DND-41 (cell line): ENCODE measurements at regions not wholly inside any gene's neighbourhood (a gene's known extent, or its start where the extent isn't known, plus 50 kb on each side); places are given as distances from the start of the nearest gene placed in this dataset.

Experiments used
- ATAC-seq: fragments of 200-7000 bp; cut with Tn5 transposase; 3 replicates; pipeline ENCODE4 v1.9.1; 2021; ENCODE audit warnings: low read depth; ENCODE audit not compliant: insufficient read depth
- DNase-seq: peaks from one replicate; pipeline ENCODE4 v3.0.0-alpha.2; 2020
- H2AFZ ChIP-seq: 2 replicates; pipeline ENCODE4 v1.6.0; 2012; ENCODE audit warnings: low read depth, low read length
- H3K27ac ChIP-seq: 2 replicates; pipeline ENCODE4 v1.5.1; 2012; ENCODE audit warnings: low read length, inconsistent platforms
- H3K27me3 ChIP-seq: fragments of 200-600 bp; sonication (generic); 2 replicates; pipeline ENCODE4 v1.6.0; 2012; ENCODE audit warnings: low read length, mild to moderate bottlenecking, inconsistent platforms; ENCODE audit not compliant: insufficient read depth, poor library complexity
- H3K36me3 ChIP-seq: 2 replicates; pipeline ENCODE4 v1.5.1; 2012; ENCODE audit warnings: low read length, inconsistent platforms; ENCODE audit not compliant: insufficient read depth
- H3K4me1 ChIP-seq: 2 replicates; pipeline ENCODE4 v1.5.1; 2012; ENCODE audit warnings: mild to moderate bottlenecking, low read length; ENCODE audit not compliant: insufficient read depth
- H3K4me2 ChIP-seq: 2 replicates; pipeline ENCODE4 v1.6.0; 2012; ENCODE audit warnings: mild to moderate bottlenecking, moderate library complexity, low read length, inconsistent platforms; ENCODE audit not compliant: insufficient read depth
- H3K4me3 ChIP-seq, 2 experiments: fragments of 200-600 bp in 1 of 2; shearing (Covaris generic) in 1 of 2; 2 replicates each; pipeline ENCODE4 v1.5.1; 2012 to 2016; ENCODE audit warnings: inconsistent platforms in 2 of 2, low read length in 2 of 2, mild to moderate bottlenecking in 2 of 2, low read depth in 1 of 2, moderate library complexity in 1 of 2
- H3K79me2 ChIP-seq: 2 replicates; pipeline ENCODE4 v1.6.0; 2012; ENCODE audit warnings: low read length, inconsistent platforms; ENCODE audit not compliant: insufficient read depth
- H3K9ac ChIP-seq: 2 replicates; pipeline ENCODE4 v1.6.0; 2012; ENCODE audit warnings: low read depth, mild to moderate bottlenecking, inconsistent platforms, low read length, moderate library complexity
- H3K9me3 ChIP-seq: 2 replicates; pipeline ENCODE4 v1.5.1; 2012; ENCODE audit warnings: low read length, moderate library complexity, mild to moderate bottlenecking, inconsistent platforms; ENCODE audit not compliant: insufficient read depth, severe bottlenecking
- H4K20me1 ChIP-seq: 2 replicates; pipeline ENCODE4 v1.6.0; 2012; ENCODE audit warnings: low read length; ENCODE audit not compliant: insufficient read depth
- EZH2 ChIP-seq: IDR thresholded peaks from 3 replicates; pipeline ENCODE4 v1.6.1; 2012; ENCODE audit warnings: borderline replicate concordance, low read depth, mild to moderate bottlenecking, moderate library complexity, low read length, inconsistent platforms; ENCODE audit not compliant: severe bottlenecking
- TF ChIP-seq, protein P1 (sequence below): IDR thresholded peaks from 2 replicates; pipeline ENCODE4 v1.5.1; 2012; ENCODE audit warnings: borderline replicate concordance, low read length, moderate library complexity, mild to moderate bottlenecking; ENCODE audit not compliant: poor library complexity, severe bottlenecking; ENCODE audit errors: extremely low read depth

DNA sequence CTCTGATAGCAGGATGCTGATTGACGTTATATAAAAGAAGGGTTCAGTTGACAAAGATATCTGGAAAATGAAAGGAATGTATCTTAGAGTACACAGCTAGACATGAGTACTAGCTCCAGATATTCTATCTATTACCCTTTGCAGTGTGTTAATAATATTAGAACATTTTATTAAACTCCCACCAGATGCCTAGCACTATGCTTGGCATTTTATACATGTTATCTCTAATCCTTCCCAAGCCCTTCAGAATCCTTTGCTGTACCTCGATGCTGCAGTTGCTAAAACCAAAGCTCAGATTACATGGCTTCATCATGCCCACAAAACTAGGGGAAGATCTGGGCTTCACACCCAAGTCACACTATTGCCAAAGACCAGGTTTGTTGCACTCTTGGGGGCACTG, 350.1 kb upstream of the AZI2 start:
- no peak for ATAC-seq

DNA sequence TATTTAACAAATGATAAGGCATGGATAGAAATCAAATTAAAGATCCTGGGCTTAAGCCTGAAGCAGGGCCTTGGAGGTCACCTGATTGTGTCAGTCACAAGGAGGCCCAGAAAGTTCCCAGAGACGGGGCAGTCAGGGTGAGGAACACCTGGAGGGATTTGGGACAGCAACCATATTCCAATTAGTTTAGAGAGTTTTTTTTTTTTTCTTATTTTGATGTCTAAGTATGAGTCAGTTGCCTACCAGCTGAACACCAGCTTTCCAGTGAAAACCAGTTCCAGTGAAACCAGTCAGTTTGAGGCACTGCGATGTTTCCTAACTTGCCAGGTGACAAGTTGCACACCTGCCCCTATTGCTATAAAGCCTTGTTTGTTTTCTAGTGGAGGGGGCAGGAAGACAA, 350.7 kb upstream of the AZI2 start:
- Histone ChIP-seq H3K9ac (no peak overlapping the region), H4K20me1 (no peaks in the 10 kb centered on the region), H3K4me2 (no peak overlapping the region), H3K27me3 (no peaks in the 10 kb centered on the region), H3K4me3 (no peak overlapping the region), H3K36me3 (no peaks in the 10 kb centered on the region), H3K9me3 (no peaks in the 10 kb centered on the region), H3K79me2 (no peaks in the 10 kb centered on the region), H2AFZ (no peak overlapping the region), H3K4me1 (no peaks in the 10 kb centered on the region), H3K27ac (no peak overlapping the region)
- TF ChIP-seq EZH2 = no peak
- TF ChIP-seq, protein P1, sequence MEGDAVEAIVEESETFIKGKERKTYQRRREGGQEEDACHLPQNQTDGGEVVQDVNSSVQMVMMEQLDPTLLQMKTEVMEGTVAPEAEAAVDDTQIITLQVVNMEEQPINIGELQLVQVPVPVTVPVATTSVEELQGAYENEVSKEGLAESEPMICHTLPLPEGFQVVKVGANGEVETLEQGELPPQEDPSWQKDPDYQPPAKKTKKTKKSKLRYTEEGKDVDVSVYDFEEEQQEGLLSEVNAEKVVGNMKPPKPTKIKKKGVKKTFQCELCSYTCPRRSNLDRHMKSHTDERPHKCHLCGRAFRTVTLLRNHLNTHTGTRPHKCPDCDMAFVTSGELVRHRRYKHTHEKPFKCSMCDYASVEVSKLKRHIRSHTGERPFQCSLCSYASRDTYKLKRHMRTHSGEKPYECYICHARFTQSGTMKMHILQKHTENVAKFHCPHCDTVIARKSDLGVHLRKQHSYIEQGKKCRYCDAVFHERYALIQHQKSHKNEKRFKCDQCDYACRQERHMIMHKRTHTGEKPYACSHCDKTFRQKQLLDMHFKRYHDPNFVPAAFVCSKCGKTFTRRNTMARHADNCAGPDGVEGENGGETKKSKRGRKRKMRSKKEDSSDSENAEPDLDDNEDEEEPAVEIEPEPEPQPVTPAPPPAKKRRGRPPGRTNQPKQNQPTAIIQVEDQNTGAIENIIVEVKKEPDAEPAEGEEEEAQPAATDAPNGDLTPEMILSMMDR = no peak
- DNase-seq (no peak), ATAC-seq (no peak)

More for the DNA sequence above, 350.1 kb upstream of the AZI2 start:
- no peaks in the 10 kb centered on the region for H3K4me1 ChIP-seq
- no peak for DNase-seq
- H3K27ac ChIP-seq = no peak overlapping the region
- H2AFZ ChIP-seq = no peak overlapping the region
- H3K36me3 ChIP-seq = no peaks in the 10 kb centered on the region
- no peak overlapping the region for H3K4me2 ChIP-seq
- H3K27me3 ChIP-seq = no peaks in the 10 kb centered on the region
- H3K4me3 ChIP-seq = no peak overlapping the region
- TF ChIP-seq, protein P1 = no peak
- no peak for TF ChIP-seq EZH2
- H3K79me2 ChIP-seq = no peaks in the 10 kb centered on the region
- no peaks in the 10 kb centered on the region for H3K9me3 ChIP-seq
- H4K20me1 ChIP-seq = no peaks in the 10 kb centered on the region
- H3K9ac ChIP-seq = no peak overlapping the region

DNA sequence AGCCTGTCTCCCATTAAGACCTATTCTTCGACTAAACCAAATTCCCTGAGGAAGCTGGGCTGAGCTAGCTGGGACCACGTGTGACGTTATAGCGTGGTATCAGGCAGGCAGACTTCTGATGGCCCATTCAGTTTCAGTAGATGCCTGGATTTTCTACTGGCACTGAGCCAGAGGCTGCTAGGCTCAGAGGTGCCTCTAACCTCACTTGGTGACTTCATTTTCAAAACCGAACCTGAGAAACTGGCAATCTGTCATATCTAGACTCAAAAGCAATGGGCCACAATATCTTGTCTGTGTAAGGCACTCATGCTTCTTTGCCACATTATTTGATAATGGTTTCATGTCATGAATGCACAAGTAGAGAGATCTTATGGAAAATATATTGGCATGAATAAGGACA, 352.1 kb upstream of the AZI2 start:
- Histone ChIP-seq H3K9me3 (no peaks in the 10 kb centered on the region), H2AFZ (no peak overlapping the region), H3K27ac (no peak overlapping the region), H3K27me3 (no peaks in the 10 kb centered on the region), H3K79me2 (no peaks in the 10 kb centered on the region), H4K20me1 (no peaks in the 10 kb centered on the region), H3K4me2 (no peak overlapping the region), H3K36me3 (no peaks in the 10 kb centered on the region), H3K4me3 (no peak overlapping the region), H3K9ac (no peak overlapping the region), H3K4me1 (no peaks in the 10 kb centered on the region)
- no peak for ATAC-seq
- TF ChIP-seq, protein P1 = no peak
- TF ChIP-seq EZH2 = no peak
- no peak for DNase-seq

DNA sequence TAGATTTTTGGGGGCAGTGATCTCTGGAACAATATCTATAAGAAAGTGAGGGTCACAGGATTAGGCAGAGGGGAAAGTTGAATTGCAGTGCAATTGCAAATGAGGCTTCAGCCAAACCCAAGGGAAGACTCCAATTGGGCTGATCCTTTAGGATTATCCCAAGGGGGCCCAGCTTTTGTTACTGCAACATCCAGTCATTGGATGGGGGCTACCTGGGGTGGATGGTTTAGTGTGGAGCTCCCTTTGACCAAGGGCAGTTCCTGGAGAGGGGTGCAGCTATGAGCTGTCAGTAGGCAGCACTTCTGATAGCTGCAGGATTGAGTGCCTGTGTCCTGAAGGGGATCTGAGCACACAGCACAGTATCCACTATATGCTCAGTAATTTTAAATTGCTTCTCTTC, 355.2 kb upstream of the AZI2 start:
- Histone ChIP-seq H3K79me2 (no peaks in the 10 kb centered on the region), H3K36me3 (no peaks in the 10 kb centered on the region), H4K20me1 (no peaks in the 10 kb centered on the region), H3K27ac (no peak overlapping the region), H3K4me2 (no peak overlapping the region), H2AFZ (no peak overlapping the region), H3K4me3 (no peak overlapping the region), H3K9ac (no peak overlapping the region), H3K4me1 (no peaks in the 10 kb centered on the region), H3K9me3 (no peaks in the 10 kb centered on the region), H3K27me3 (no peaks in the 10 kb centered on the region)
- ATAC-seq (no peak), DNase-seq (no peak)
- no peak for TF ChIP-seq EZH2
- TF ChIP-seq, protein P1 = no peak
